ENCODE measurements at regions not wholly inside any gene's neighbourhood (a gene's known extent, or its start where the extent isn't known, plus 50 kb on each side); places are given as distances from the start of the nearest gene placed in this dataset.
"Not testable (repeated sequence)": the region's sequence is repeated elsewhere in the genome, so short reads cannot be mapped to it uniquely, and the experiment has no call there.

DNA sequence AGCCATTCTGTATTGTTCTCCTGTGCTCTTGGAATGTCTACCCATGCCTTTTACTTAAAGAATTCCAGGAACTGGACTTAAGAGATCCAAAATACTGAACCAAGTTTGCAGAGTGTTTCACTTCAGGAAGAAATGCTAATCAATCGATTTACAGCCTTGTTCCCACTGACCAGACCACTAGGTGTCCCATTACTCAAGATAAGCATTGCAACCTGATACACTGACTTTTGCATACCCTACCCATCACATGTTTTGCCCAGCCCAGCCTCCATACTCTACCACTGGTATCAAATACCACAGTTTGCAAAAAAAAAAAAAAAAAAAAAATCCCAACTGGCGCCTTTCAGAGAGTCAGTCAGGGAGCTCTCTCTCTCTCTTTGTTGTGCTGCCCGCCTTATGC is 550.8 kb downstream of the CDH9 start:
- H4K20me1 ChIP-seq (ENCODE audit: control insufficient read depth, insufficient read depth, low read length, poor library complexity, severe bottlenecking): no peaks in the 10 kb centered on the region
- no peaks in the 10 kb centered on the region for H3K27me3 Mint-ChIP-seq

DNA sequence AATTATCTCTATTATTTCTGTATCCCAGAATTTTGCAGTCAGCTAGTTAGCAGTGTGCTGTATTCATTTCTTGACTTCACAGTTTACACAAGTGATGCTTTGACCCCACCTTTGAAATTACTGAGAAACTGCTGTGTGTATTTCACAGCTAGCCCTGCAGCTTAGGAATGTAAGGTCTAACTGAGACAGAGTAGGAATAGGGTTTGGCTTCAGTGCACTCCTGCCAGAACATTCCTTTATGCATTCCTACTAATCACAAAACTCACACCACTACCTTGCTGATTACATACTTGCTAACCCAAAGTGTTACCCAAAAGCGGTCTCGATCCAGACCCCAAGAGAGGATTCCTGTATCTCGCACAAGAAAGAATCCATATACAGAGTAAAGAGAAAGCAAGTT is 551.8 kb downstream of the CDH9 start:
- intact Hi-C loops (cut with micrococcal nuclease): no loop called here
- no peak overlapping the region for H3K4me3 Mint-ChIP-seq
- Histone ChIP-seq H3K36me3 (replicated peaks in 1 of 2; ENCODE audit: control extremely low read depth in 1 of 2, control insufficient read depth in 1 of 2, extremely low read depth in 1 of 2, insufficient read depth in 2 of 2, low read length in 1 of 2) (no peaks in the 10 kb centered on the region), H3K4me1 (ENCODE audit: control insufficient read depth in 2 of 2, insufficient read depth in 2 of 2, low read length in 2 of 2) (no peaks in the 10 kb centered on the region), H2AFZ (ENCODE audit: insufficient read depth, low read depth, low read length, poor library complexity, severe bottlenecking) (no peak overlapping the region), H3K27me3 (replicated peaks in 1 of 4; ENCODE audit: control extremely low read depth in 1 of 4, control insufficient read depth in 3 of 4, insufficient read depth in 4 of 4, low read length in 3 of 4) (no peaks in the 10 kb centered on the region), H3K4me3 (ENCODE audit: control extremely low read depth in 1 of 5, extremely low read depth in 1 of 5, insufficient read depth in 1 of 5, low read depth in 2 of 5, low read length in 4 of 5) (no peak overlapping the region), H3K4me2 (replicated peaks; ENCODE audit: low read depth, low read length, poor library complexity, severe bottlenecking) (no peak overlapping the region), H3K79me2 (ENCODE audit: control insufficient read depth, insufficient read depth, low read length) (no peaks in the 10 kb centered on the region), H3K27ac (ENCODE audit: low read length in 2 of 2) (no peak overlapping the region), H4K20me1 (ENCODE audit: control insufficient read depth, insufficient read depth, low read length, poor library complexity, severe bottlenecking) (no peaks in the 10 kb centered on the region), H3K9me3 (ENCODE audit: control extremely low read depth in 1 of 3, control insufficient read depth in 2 of 3, insufficient read depth in 1 of 3, low read length in 2 of 3) (peaks cover 0 to 17% (median 0%) of the 10 kb centered on the region in 3 donors), H3K9ac (ENCODE audit: low read length) (no peak overlapping the region)
- no peak overlapping the region for H3K27ac Mint-ChIP-seq
- peaks cover 5% of the 10 kb centered on the region for H3K9me3 Mint-ChIP-seq (ENCODE audit: insufficient read depth)
- ChIA-PET CTCF (no interaction called here), POLR2A (no interaction called here)
- H3K27me3 Mint-ChIP-seq: no peaks in the 10 kb centered on the region
- WGBS (ENCODE audit: insufficient coverage): no CpG with 5 or more reads among the region's 3 CpGs
- DNase-seq: no peak
- no peak for TF ChIP-seq EZH2 (IDR thresholded peaks at IDR 0.05; ENCODE audit: borderline replicate concordance, insufficient read depth, low read depth, low read length, poor library complexity, severe bottlenecking)
- TF ChIP-seq, protein P1, sequence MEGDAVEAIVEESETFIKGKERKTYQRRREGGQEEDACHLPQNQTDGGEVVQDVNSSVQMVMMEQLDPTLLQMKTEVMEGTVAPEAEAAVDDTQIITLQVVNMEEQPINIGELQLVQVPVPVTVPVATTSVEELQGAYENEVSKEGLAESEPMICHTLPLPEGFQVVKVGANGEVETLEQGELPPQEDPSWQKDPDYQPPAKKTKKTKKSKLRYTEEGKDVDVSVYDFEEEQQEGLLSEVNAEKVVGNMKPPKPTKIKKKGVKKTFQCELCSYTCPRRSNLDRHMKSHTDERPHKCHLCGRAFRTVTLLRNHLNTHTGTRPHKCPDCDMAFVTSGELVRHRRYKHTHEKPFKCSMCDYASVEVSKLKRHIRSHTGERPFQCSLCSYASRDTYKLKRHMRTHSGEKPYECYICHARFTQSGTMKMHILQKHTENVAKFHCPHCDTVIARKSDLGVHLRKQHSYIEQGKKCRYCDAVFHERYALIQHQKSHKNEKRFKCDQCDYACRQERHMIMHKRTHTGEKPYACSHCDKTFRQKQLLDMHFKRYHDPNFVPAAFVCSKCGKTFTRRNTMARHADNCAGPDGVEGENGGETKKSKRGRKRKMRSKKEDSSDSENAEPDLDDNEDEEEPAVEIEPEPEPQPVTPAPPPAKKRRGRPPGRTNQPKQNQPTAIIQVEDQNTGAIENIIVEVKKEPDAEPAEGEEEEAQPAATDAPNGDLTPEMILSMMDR (IDR thresholded peaks at IDR 0.05): no peak
- no peak for ATAC-seq (ENCODE audit: low read depth)
- no peaks in the 10 kb centered on the region for H3K4me1 Mint-ChIP-seq

More for the DNA sequence above, 550.8 kb downstream of the CDH9 start:
- H3K4me1 ChIP-seq (ENCODE audit: control insufficient read depth in 2 of 2, insufficient read depth in 2 of 2, low read length in 2 of 2): no peaks in the 10 kb centered on the region
- Mint-ChIP-seq H3K9me3 (ENCODE audit: insufficient read depth) (peaks cover 5% of the 10 kb centered on the region), H3K4me3 (no peak overlapping the region), H3K27ac (no peak overlapping the region), H3K4me1 (no peaks in the 10 kb centered on the region)
- CTCF ChIA-PET: no interaction called here
- no peaks in the 10 kb centered on the region for H3K27me3 ChIP-seq (replicated peaks in 1 of 4; ENCODE audit: control extremely low read depth in 1 of 4, control insufficient read depth in 3 of 4, insufficient read depth in 4 of 4, low read length in 3 of 4)
- 100% methylated on average over 1 of the region's 3 CpGs for WGBS (ENCODE audit: insufficient coverage)
- H2AFZ ChIP-seq (ENCODE audit: insufficient read depth, low read depth, low read length, poor library complexity, severe bottlenecking): no peak overlapping the region
- TF ChIP-seq EZH2 (IDR thresholded peaks at IDR 0.05; ENCODE audit: borderline replicate concordance, insufficient read depth, low read depth, low read length, poor library complexity, severe bottlenecking): no peak
- TF ChIP-seq, protein P1 (IDR thresholded peaks at IDR 0.05): no peak
- no peaks in the 10 kb centered on the region for H3K36me3 ChIP-seq (replicated peaks in 1 of 2; ENCODE audit: control extremely low read depth in 1 of 2, control insufficient read depth in 1 of 2, extremely low read depth in 1 of 2, insufficient read depth in 2 of 2, low read length in 1 of 2)
- ATAC-seq (ENCODE audit: low read depth): no peak
- H3K79me2 ChIP-seq (ENCODE audit: control insufficient read depth, insufficient read depth, low read length): no peaks in the 10 kb centered on the region
- no peak overlapping the region for H3K9ac ChIP-seq (ENCODE audit: low read length)
- H3K4me2 ChIP-seq (replicated peaks; ENCODE audit: low read depth, low read length, poor library complexity, severe bottlenecking): no peak overlapping the region
- intact Hi-C loops (cut with micrococcal nuclease): no loop called here
- H3K27ac ChIP-seq (ENCODE audit: low read length in 2 of 2): no peak overlapping the region
- POLR2A ChIA-PET: no interaction called here
- no peak for DNase-seq
- H3K4me3 ChIP-seq (ENCODE audit: control extremely low read depth in 1 of 5, extremely low read depth in 1 of 5, insufficient read depth in 1 of 5, low read depth in 2 of 5, low read length in 4 of 5): no peak overlapping the region
- peaks cover 0 to 17% (median 0%) of the 10 kb centered on the region in 3 donors for H3K9me3 ChIP-seq (ENCODE audit: control extremely low read depth in 1 of 3, control insufficient read depth in 2 of 3, insufficient read depth in 1 of 3, low read length in 2 of 3)

DNA sequence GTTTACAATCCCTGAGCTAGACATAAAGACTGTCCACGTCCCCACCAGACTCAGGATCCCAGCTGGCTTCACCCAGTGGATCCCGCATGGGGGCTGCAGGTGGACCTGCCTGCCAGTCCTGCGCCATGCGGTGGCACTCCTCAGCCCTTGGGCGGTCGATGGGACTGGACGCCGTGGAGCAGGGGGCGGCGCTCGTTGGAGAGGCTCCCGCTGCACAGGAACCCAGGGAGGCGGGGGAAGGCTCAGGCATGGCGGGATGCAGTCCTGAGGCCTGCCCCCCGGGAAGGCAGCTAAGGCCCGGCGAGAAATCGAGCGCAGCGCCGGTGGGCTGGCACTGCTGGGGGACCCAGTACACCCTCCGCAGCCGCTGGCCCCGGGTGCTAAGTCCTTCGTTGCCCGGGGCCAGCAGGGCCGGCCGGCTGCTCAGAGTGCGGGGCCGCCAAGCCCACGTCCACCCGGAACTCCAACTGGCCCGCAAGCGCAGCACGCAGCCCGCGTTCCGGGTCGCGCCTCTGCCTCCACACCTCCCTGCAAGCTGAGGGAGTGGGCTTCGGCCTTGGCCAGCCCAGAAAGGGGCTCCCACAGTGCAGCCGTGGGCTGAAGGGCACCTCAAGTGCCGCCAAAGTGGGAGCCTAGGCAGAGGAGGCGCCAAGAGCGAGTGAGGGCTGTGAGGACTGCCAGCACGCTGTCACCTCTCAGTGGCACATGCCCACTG is 553.1 kb downstream of the CDH9 start:
- H3K9me3 Mint-ChIP-seq (ENCODE audit: insufficient read depth); H3K27me3 Mint-ChIP-seq; H3K4me3 ChIP-seq (ENCODE audit: control extremely low read depth in 1 of 5, extremely low read depth in 1 of 5, insufficient read depth in 1 of 5, low read depth in 2 of 5, low read length in 4 of 5); intact Hi-C loops (cut with micrococcal nuclease); H3K9ac ChIP-seq (ENCODE audit: low read length); H2AFZ ChIP-seq (ENCODE audit: insufficient read depth, low read depth, low read length, poor library complexity, severe bottlenecking); DNase-seq; H3K27me3 ChIP-seq (replicated peaks in 1 of 4; ENCODE audit: control extremely low read depth in 1 of 4, control insufficient read depth in 3 of 4, insufficient read depth in 4 of 4, low read length in 3 of 4); H3K27ac ChIP-seq (ENCODE audit: low read length in 2 of 2); POLR2A ChIA-PET; H3K4me3 Mint-ChIP-seq; H3K4me2 ChIP-seq (replicated peaks; ENCODE audit: low read depth, low read length, poor library complexity, severe bottlenecking); H4K20me1 ChIP-seq (ENCODE audit: control insufficient read depth, insufficient read depth, low read length, poor library complexity, severe bottlenecking); H3K79me2 ChIP-seq (ENCODE audit: control insufficient read depth, insufficient read depth, low read length); H3K4me1 Mint-ChIP-seq; CTCF ChIA-PET; H3K27ac Mint-ChIP-seq; H3K36me3 ChIP-seq (replicated peaks in 1 of 2; ENCODE audit: control extremely low read depth in 1 of 2, control insufficient read depth in 1 of 2, extremely low read depth in 1 of 2, insufficient read depth in 2 of 2, low read length in 1 of 2); ATAC-seq (ENCODE audit: low read depth); H3K4me1 ChIP-seq (ENCODE audit: control insufficient read depth in 2 of 2, insufficient read depth in 2 of 2, low read length in 2 of 2): not testable (repeated sequence)
- H3K9me3 ChIP-seq (ENCODE audit: control extremely low read depth in 1 of 3, control insufficient read depth in 2 of 3, insufficient read depth in 1 of 3, low read length in 2 of 3): peaks cover 0 to 17% (median 0%) of the 10 kb centered on the region in 3 donors
- WGBS (ENCODE audit: insufficient coverage): 95% methylated on average over 46 of the region's 46 CpGs

Measured in B cell (primary cell).